ENCODE measurements at regions not wholly inside any gene's neighbourhood (a gene's known extent, or its start where the extent isn't known, plus 50 kb on each side); places are given as distances from the start of the nearest gene placed in this dataset.

DNA sequence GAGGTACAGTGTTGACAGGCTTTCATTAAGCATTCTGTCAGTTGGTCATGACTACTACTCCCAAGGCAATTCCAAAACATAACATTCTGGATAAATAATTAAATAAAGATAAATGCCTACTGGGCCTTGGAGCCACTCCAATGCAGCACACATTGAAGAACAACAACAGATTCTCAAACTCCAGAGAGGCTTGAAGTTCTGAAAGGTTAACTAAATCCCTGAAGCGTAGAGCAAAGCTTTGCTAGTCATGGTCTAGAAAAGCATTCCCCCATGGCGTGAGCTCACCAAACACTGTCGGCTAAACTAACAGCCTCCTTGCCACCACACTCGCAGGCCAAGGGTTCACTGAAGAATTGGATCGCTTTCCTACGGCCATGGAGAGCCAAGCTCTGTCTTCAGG is 268.0 kb downstream of the ATG4C start:
- intact Hi-C loops (cut with DNase I), result no loop called here
- H3K4me1 ChIP-seq (replicated peaks), result no peaks in the 10 kb centered on the region
- H3K36me3 ChIP-seq, result no peaks in the 10 kb centered on the region
- peaks cover 2% of the 10 kb centered on the region for H3K27me3 ChIP-seq (replicated peaks; ENCODE audit: insufficient read depth)
- WGBS, result 77% methylated on average over 6 of the region's 6 CpGs
- H3K27ac ChIP-seq, result no peak overlapping the region
- TF ChIP-seq POLR2AphosphoS5 (IDR thresholded peaks at IDR 0.05) (no peak), POLR2A (IDR thresholded peaks at IDR 0.05) (no peak)
- TF ChIP-seq, protein P1, sequence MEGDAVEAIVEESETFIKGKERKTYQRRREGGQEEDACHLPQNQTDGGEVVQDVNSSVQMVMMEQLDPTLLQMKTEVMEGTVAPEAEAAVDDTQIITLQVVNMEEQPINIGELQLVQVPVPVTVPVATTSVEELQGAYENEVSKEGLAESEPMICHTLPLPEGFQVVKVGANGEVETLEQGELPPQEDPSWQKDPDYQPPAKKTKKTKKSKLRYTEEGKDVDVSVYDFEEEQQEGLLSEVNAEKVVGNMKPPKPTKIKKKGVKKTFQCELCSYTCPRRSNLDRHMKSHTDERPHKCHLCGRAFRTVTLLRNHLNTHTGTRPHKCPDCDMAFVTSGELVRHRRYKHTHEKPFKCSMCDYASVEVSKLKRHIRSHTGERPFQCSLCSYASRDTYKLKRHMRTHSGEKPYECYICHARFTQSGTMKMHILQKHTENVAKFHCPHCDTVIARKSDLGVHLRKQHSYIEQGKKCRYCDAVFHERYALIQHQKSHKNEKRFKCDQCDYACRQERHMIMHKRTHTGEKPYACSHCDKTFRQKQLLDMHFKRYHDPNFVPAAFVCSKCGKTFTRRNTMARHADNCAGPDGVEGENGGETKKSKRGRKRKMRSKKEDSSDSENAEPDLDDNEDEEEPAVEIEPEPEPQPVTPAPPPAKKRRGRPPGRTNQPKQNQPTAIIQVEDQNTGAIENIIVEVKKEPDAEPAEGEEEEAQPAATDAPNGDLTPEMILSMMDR (IDR thresholded peaks at IDR 0.05), result no peak
- no peaks in the 10 kb centered on the region for H3K9me3 ChIP-seq
- no peak for DNase-seq (ENCODE audit: low spot score)
- no peak overlapping the region for H3K4me3 ChIP-seq

DNA sequence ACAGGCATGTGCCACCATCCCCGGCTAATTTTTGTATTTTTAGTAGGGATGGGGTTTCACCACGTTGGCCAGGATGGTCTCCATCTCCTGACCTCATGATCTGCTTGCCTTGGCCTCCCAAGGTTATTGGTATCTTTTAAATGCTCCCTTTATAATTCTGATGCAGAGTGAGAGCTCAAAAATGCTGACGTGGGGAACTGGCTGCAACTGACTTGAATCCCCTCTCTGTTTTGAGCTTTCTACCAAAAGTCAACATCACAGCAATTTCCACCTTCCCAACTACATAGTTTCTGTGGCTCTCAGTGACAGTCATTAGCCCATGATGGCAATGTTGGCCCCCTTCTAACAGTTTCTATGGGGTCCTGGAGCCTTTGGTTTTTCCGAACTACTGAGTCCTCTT is 268.2 kb upstream of the FOXD3 start:
- 83% methylated on average over 4 of the region's 4 CpGs for WGBS
- Histone ChIP-seq H3K4me1 (replicated peaks) (no peaks in the 10 kb centered on the region), H3K9me3 (no peaks in the 10 kb centered on the region), H3K27ac (no peak overlapping the region), H3K36me3 (no peaks in the 10 kb centered on the region), H3K4me3 (no peak overlapping the region), H3K27me3 (replicated peaks; ENCODE audit: insufficient read depth) (no peaks in the 10 kb centered on the region)
- no peak for DNase-seq (ENCODE audit: low spot score)
- intact Hi-C loops (cut with DNase I), result no loop called here
- TF ChIP-seq, protein P1 (IDR thresholded peaks at IDR 0.05), result no peak
- TF ChIP-seq POLR2A (IDR thresholded peaks at IDR 0.05), result no peak
- TF ChIP-seq POLR2AphosphoS5 (IDR thresholded peaks at IDR 0.05), result no peak

DNA sequence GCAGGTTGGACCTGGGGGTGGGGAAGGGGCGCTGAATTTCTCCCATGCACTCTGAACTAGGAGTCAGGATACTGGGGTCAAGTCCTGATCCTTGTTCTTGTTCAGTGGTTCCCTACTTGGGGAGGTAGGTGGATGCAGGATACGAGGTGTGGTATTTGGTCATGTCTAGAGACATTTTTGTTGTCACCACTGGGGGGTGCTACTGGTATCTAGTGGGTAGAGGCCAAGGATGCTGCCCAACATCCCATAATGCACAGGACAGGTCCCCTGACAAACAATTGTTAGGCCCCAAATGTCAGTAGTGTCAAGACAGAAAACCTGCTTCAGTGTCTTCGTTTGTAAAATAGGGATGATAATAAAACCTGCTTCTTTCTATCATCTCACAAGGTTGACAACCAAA is 259.0 kb upstream of the FOXD3 start:
- H3K27ac ChIP-seq, result no peak overlapping the region
- no peaks in the 10 kb centered on the region for H3K36me3 ChIP-seq
- intact Hi-C loops (cut with DNase I), result no loop called here
- H3K27me3 ChIP-seq (replicated peaks; ENCODE audit: insufficient read depth), result no peaks in the 10 kb centered on the region
- no peaks in the 10 kb centered on the region for H3K9me3 ChIP-seq
- no peak for TF ChIP-seq POLR2AphosphoS5 (IDR thresholded peaks at IDR 0.05)
- TF ChIP-seq, protein P1 (IDR thresholded peaks at IDR 0.05), result no peak
- no peak for TF ChIP-seq POLR2A (IDR thresholded peaks at IDR 0.05)
- no peaks in the 10 kb centered on the region for H3K4me1 ChIP-seq (replicated peaks)
- no peak for DNase-seq (ENCODE audit: low spot score)
- WGBS, result 53% methylated on average over 3 of the region's 3 CpGs
- H3K4me3 ChIP-seq, result no peak overlapping the region

DNA sequence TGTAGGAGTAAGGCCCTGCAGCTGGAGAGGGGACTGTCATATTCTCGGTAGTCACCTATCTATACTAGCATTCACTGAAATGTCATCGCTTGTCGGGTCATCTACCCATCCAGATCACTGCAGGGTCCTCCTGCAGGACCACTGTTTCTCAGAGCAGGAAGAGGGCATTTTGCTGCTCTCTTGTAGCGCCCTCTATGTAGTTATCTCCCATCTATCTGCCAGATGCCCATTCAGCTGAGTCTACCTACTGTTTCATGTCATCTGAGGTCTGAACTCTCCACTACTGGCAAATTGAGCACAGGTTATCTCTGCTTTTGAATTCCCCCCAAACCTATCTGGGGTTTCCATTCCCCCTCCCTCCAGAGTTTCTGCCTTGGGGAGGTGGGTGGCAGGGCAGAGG is 258.2 kb upstream of the FOXD3 start:
- Histone ChIP-seq H3K27me3 (replicated peaks; ENCODE audit: insufficient read depth) (no peaks in the 10 kb centered on the region), H3K4me1 (replicated peaks) (no peaks in the 10 kb centered on the region), H3K36me3 (no peaks in the 10 kb centered on the region), H3K27ac (no peak overlapping the region), H3K4me3 (no peak overlapping the region), H3K9me3 (no peaks in the 10 kb centered on the region)
- 86% methylated on average over 4 of the region's 4 CpGs for WGBS
- intact Hi-C loops (cut with DNase I), result no loop called here
- no peak for TF ChIP-seq POLR2AphosphoS5 (IDR thresholded peaks at IDR 0.05)
- TF ChIP-seq, protein P1 (IDR thresholded peaks at IDR 0.05), result no peak
- no peak for TF ChIP-seq POLR2A (IDR thresholded peaks at IDR 0.05)
- no peak for DNase-seq (ENCODE audit: low spot score)

DNA sequence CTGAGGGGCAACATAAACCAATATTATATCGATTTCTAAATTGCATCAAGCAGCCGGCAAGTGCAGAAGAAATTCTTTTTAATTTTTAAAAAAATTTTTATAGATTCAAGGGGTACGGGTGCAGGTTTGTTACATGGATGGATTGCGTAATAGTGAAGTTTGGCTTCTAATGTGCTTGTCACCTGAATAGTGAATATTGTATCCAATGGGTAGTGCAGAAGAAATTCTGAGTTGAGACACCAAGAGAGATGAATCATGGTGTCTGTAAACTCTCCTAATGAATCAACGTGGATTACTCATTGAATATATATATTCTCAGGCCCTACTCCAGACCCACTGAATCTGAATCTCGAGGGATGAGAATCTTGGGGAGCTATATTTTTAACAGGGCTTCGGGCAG is 253.7 kb upstream of the FOXD3 start:
- intact Hi-C loops (cut with DNase I), result no loop called here
- DNase-seq (ENCODE audit: low spot score), result no peak
- H3K36me3 ChIP-seq, result no peaks in the 10 kb centered on the region
- 87% methylated on average over 7 of the region's 7 CpGs for WGBS
- peaks cover 6% of the 10 kb centered on the region for H3K27me3 ChIP-seq (replicated peaks; ENCODE audit: insufficient read depth)
- no peak overlapping the region for H3K27ac ChIP-seq
- H3K4me1 ChIP-seq (replicated peaks), result no peaks in the 10 kb centered on the region
- no peak overlapping the region for H3K4me3 ChIP-seq
- no peaks in the 10 kb centered on the region for H3K9me3 ChIP-seq
- TF ChIP-seq POLR2A (IDR thresholded peaks at IDR 0.05) (no peak), POLR2AphosphoS5 (IDR thresholded peaks at IDR 0.05) (no peak)
- TF ChIP-seq, protein P1 (IDR thresholded peaks at IDR 0.05), result no peak

All from prostate gland (tissue), 2 donors.